ENCODE measurements at regions not wholly inside any gene's neighbourhood (a gene's known extent, or its start where the extent isn't known, plus 50 kb on each side); places are given as distances from the start of the nearest gene placed in this dataset.

DNA sequence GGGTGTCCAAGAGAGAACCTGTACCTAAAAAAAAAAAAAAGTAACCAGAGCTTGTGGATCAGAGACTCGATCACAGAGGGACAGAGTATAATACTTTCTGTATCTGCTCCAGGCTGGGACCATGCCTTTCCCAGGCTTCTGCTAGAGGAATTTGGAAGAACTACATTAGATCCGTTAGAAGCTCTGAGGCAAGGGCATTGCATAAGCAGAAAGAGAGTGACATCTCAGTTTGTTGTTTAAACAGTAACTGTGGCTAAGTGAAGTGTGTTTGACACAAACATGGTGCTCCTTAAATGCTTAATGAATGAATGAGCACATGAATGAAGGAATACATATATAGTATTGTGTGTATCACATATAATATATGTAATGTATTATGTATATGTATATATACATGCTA lies 131.2 kb downstream of the HS3ST3B1 start:
- peaks cover 10% of the 10 kb centered on the region for H3K4me1 Mint-ChIP-seq
- H3K27me3 ChIP-seq (ENCODE audit: control insufficient read depth, insufficient read depth, low read length, poor library complexity, severe bottlenecking), result no peaks in the 10 kb centered on the region

DNA sequence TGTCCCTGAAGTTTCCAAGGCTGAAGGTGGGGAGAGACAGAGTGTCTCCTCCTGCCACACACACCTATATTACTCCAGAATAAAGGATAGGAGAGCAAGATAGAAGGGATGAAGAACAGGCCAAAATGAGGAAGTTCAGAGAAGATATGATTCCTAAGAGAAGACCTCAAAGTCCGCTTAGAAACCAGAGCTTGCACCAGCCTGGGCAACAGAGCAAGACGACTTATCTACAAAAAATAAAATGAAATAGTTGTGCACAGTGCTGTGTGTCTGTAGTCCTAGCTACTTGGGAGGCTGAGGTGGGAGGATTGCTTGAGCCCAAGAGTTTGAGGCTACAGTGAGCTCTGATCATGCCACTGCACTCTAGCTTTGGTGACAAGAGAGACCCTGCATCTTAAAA lies 128.2 kb downstream of the HS3ST3B1 start:
- no peaks in the 10 kb centered on the region for H3K27me3 ChIP-seq (ENCODE audit: control insufficient read depth, insufficient read depth, low read length, poor library complexity, severe bottlenecking)
- H3K9me3 Mint-ChIP-seq, result no peaks in the 10 kb centered on the region
- no peak overlapping the region for H3K27ac Mint-ChIP-seq
- no peak overlapping the region for H3K9ac ChIP-seq (ENCODE audit: extremely low read depth, low read length, poor library complexity, severe bottlenecking)
- no peak overlapping the region for H3K27ac ChIP-seq (ENCODE audit: low read depth, low read length)
- no peak overlapping the region for H3K4me3 ChIP-seq (ENCODE audit: low read length)
- TF ChIP-seq, protein P1, sequence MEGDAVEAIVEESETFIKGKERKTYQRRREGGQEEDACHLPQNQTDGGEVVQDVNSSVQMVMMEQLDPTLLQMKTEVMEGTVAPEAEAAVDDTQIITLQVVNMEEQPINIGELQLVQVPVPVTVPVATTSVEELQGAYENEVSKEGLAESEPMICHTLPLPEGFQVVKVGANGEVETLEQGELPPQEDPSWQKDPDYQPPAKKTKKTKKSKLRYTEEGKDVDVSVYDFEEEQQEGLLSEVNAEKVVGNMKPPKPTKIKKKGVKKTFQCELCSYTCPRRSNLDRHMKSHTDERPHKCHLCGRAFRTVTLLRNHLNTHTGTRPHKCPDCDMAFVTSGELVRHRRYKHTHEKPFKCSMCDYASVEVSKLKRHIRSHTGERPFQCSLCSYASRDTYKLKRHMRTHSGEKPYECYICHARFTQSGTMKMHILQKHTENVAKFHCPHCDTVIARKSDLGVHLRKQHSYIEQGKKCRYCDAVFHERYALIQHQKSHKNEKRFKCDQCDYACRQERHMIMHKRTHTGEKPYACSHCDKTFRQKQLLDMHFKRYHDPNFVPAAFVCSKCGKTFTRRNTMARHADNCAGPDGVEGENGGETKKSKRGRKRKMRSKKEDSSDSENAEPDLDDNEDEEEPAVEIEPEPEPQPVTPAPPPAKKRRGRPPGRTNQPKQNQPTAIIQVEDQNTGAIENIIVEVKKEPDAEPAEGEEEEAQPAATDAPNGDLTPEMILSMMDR (conservative IDR thresholded peaks at IDR 0.05), result no peak
- H3K36me3 Mint-ChIP-seq (ENCODE audit: low read depth), result no peaks in the 10 kb centered on the region
- H3K27me3 Mint-ChIP-seq (ENCODE audit: insufficient read depth), result no peaks in the 10 kb centered on the region
- peaks cover 10% of the 10 kb centered on the region for H3K4me1 Mint-ChIP-seq
- no peaks in the 10 kb centered on the region for H3K36me3 ChIP-seq (ENCODE audit: control insufficient read depth, insufficient read depth, low read length)
- no peaks in the 10 kb centered on the region for H3K4me1 ChIP-seq (ENCODE audit: control insufficient read depth, insufficient read depth, low read length)
- no peak overlapping the region for H3K4me3 Mint-ChIP-seq
- 93 to 96% methylated on average over 2 of the region's 2 CpGs for WGBS, 2 experiments (ENCODE audit: insufficient coverage in 1 of 2, insufficient read length in 1 of 2)
- no peak for DNase-seq
- H3K9me3 ChIP-seq (ENCODE audit: control insufficient read depth, low read length), result no peaks in the 10 kb centered on the region

More for the DNA sequence above, 131.2 kb downstream of the HS3ST3B1 start:
- H3K36me3 ChIP-seq (ENCODE audit: control insufficient read depth, insufficient read depth, low read length), result no peaks in the 10 kb centered on the region
- 88 to 90% methylated on average over 2 of the region's 2 CpGs for WGBS, 2 experiments (ENCODE audit: insufficient coverage in 1 of 2, insufficient read length in 1 of 2)
- H3K27ac ChIP-seq (ENCODE audit: low read depth, low read length), result no peak overlapping the region
- no peaks in the 10 kb centered on the region for H3K9me3 Mint-ChIP-seq
- no peak for DNase-seq
- peaks cover 3% of the 10 kb centered on the region for H3K27me3 Mint-ChIP-seq (ENCODE audit: insufficient read depth)
- no peak overlapping the region for H3K27ac Mint-ChIP-seq
- H3K4me3 Mint-ChIP-seq, result no peak overlapping the region
- H3K4me1 ChIP-seq (ENCODE audit: control insufficient read depth, insufficient read depth, low read length), result no peaks in the 10 kb centered on the region
- no peaks in the 10 kb centered on the region for H3K9me3 ChIP-seq (ENCODE audit: control insufficient read depth, low read length)
- TF ChIP-seq, protein P1 (conservative IDR thresholded peaks at IDR 0.05), result no peak
- H3K36me3 Mint-ChIP-seq (ENCODE audit: low read depth), result no peaks in the 10 kb centered on the region
- no peak overlapping the region for H3K9ac ChIP-seq (ENCODE audit: extremely low read depth, low read length, poor library complexity, severe bottlenecking)
- no peak overlapping the region for H3K4me3 ChIP-seq (ENCODE audit: low read length)

DNA sequence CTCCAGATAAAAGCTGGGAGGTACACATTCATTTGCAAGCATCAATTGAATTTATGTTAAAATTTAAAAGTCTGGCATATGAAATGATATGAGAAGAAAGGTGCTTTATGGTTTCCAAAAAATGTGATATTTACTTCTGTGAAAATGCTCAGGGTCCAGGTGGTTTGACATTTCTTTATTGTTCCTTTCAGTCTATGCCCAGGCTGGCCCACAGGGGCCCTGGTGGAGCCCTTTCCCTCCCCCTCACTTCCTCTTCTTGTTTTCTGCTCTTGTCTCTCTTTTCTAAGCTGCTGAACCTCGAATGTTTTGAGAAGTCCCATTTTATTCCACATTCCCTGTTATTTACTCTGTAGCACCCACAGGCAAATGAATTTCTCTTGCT lies 127.8 kb downstream of the HS3ST3B1 start:
- H3K36me3 ChIP-seq (ENCODE audit: control insufficient read depth, insufficient read depth, low read length), result no peaks in the 10 kb centered on the region
- H3K27me3 Mint-ChIP-seq (ENCODE audit: insufficient read depth), result no peaks in the 10 kb centered on the region
- no peak overlapping the region for H3K27ac ChIP-seq (ENCODE audit: low read depth, low read length)
- no peak overlapping the region for H3K9ac ChIP-seq (ENCODE audit: extremely low read depth, low read length, poor library complexity, severe bottlenecking)
- peaks cover 10% of the 10 kb centered on the region for H3K4me1 Mint-ChIP-seq
- WGBS, 2 experiments (ENCODE audit: insufficient coverage in 1 of 2, insufficient read length in 1 of 2), result 77 to 86% methylated on average over 1 of the region's 1 CpG
- H3K27me3 ChIP-seq (ENCODE audit: control insufficient read depth, insufficient read depth, low read length, poor library complexity, severe bottlenecking), result no peaks in the 10 kb centered on the region
- DNase-seq, result no peak
- H3K4me1 ChIP-seq (ENCODE audit: control insufficient read depth, insufficient read depth, low read length), result no peaks in the 10 kb centered on the region
- no peaks in the 10 kb centered on the region for H3K36me3 Mint-ChIP-seq (ENCODE audit: low read depth)
- TF ChIP-seq, protein P1 (conservative IDR thresholded peaks at IDR 0.05), result peak; percentile 31
- no peak overlapping the region for H3K4me3 Mint-ChIP-seq
- no peaks in the 10 kb centered on the region for H3K9me3 Mint-ChIP-seq
- no peak overlapping the region for H3K27ac Mint-ChIP-seq
- H3K9me3 ChIP-seq (ENCODE audit: control insufficient read depth, low read length), result no peaks in the 10 kb centered on the region
- no peak overlapping the region for H3K4me3 ChIP-seq (ENCODE audit: low read length)
